ENCODE measurements at regions not wholly inside any gene's neighbourhood (a gene's known extent, or its start where the extent isn't known, plus 50 kb on each side); places are given as distances from the start of the nearest gene placed in this dataset.

- DNase-seq (ENCODE audit: low read depth in 2 of 2), result no peak
Measured at GRCh38 chr13:26838821-26839220, 78.2 kb upstream of the GPR12 start.

- DNase-seq (ENCODE audit: low read depth in 2 of 2), result no peak
Measured at GRCh38 chr13:26837997-26838396, 77.4 kb upstream of the GPR12 start.

- no peak for DNase-seq (ENCODE audit: low read depth in 2 of 2)
Measured at GRCh38 chr13:26837102-26837501, 76.5 kb upstream of the GPR12 start.

GRCh38 chr13:26836626-26837025 lies 76.0 kb upstream of the GPR12 start:
- no peak for DNase-seq (ENCODE audit: low read depth in 2 of 2)

GRCh38 chr13:26834646-26835045 lies 74.1 kb upstream of the GPR12 start:
- DNase-seq (ENCODE audit: low read depth in 2 of 2), result no peak

GRCh38 chr13:26831336-26831908 lies 70.8 kb upstream of the GPR12 start:
- no peak for DNase-seq (ENCODE audit: low read depth in 2 of 2)

GRCh38 chr13:26829716-26830115 lies 69.1 kb upstream of the GPR12 start:
- DNase-seq (ENCODE audit: low read depth in 2 of 2), result no peak

- DNase-seq (ENCODE audit: low read depth in 2 of 2), result no peak
Measured at GRCh38 chr13:26824581-26824980, 64.0 kb upstream of the GPR12 start.

GRCh38 chr13:26822146-26822545 lies 61.6 kb upstream of the GPR12 start:
- DNase-seq (ENCODE audit: low read depth in 2 of 2), result no peak

GRCh38 chr13:26821672-26822071 lies 61.1 kb upstream of the GPR12 start:
- no peak for DNase-seq (ENCODE audit: low read depth in 2 of 2)

- no peak for DNase-seq (ENCODE audit: low read depth in 2 of 2)
Measured at GRCh38 chr13:26820871-26821270, 60.3 kb upstream of the GPR12 start.

- no peak for DNase-seq (ENCODE audit: low read depth in 2 of 2)
Measured at GRCh38 chr13:26819046-26819445, 58.5 kb upstream of the GPR12 start.

GRCh38 chr13:26816881-26817280 lies 56.3 kb upstream of the GPR12 start:
- no peak for DNase-seq (ENCODE audit: low read depth in 2 of 2)

GRCh38 chr13:26813980-26814348 lies 53.4 kb upstream of the GPR12 start:
- DNase-seq (ENCODE audit: low read depth in 2 of 2), result no peak

GRCh38 chr13:26813321-26813979 lies 52.9 kb upstream of the GPR12 start:
- DNase-seq (ENCODE audit: low read depth in 2 of 2), result no peak

GRCh38 chr13:26811581-26811980 lies 51.0 kb upstream of the GPR12 start:
- DNase-seq (ENCODE audit: low read depth in 2 of 2), result no peak
